Peyer's patch (tissue), 4 donors: ENCODE measurements at regions not wholly inside any gene's neighbourhood (a gene's known extent, or its start where the extent isn't known, plus 50 kb on each side); places are given as distances from the start of the nearest gene placed in this dataset.

ENCODE experiments used
- DNase-seq, 3 donors: peaks; one replicate each; pipeline ENCODE4 v3.0.0-alpha.2; 2017 to 2019
- H3K27ac ChIP-seq, 4 donors: fragments of 200-600 bp; sonication (generic); one replicate each; pipeline ENCODE4 v1.5.1; 2016 to 2019
- H3K27me3 ChIP-seq, 2 donors: fragments of 200-600 bp; sonication (generic); one replicate each; pipeline ENCODE4 v1.5.1; 2019
- H3K36me3 ChIP-seq, 3 donors: fragments of 200-600 bp; sonication (generic); one replicate each; pipeline ENCODE4 v1.5.1; 2016 to 2019
- H3K4me1 ChIP-seq, 4 donors: fragments of 200-600 bp; sonication (generic); one replicate each; pipeline ENCODE4 v1.5.1; 2016 to 2019
- H3K4me3 ChIP-seq, 4 donors: fragments of 200-600 bp; sonication (generic); 1 replicate in 3 of 4; 2 replicates in 1 of 4; pipeline ENCODE4 v1.5.1; 2016 to 2019; ENCODE audit warnings: mild to moderate bottlenecking in 1 of 4
- H3K9me3 ChIP-seq, 4 donors: fragments of 200-600 bp; sonication (generic); one replicate each; pipeline ENCODE4 v1.5.1; 2016 to 2019; ENCODE audit warnings: mild to moderate bottlenecking in 1 of 4
- CTCF ChIP-seq, 6 experiments: fragments of 450-650 bp in 4 of 6; fragments of 200-600 bp in 2 of 6; sonication (generic) in 1 of 6; IDR thresholded peaks; one replicate each; pipeline ENCODE4 v1.5.1; 2017 to 2019; ENCODE audit warnings: antibody characterized with exemption in 6 of 6, mild to moderate bottlenecking in 3 of 6, moderate library complexity in 1 of 6
- POLR2A ChIP-seq, 2 donors: fragments of 450-650 bp; IDR thresholded peaks; one replicate each; pipeline ENCODE4 v1.5.1; 2017; ENCODE audit warnings: antibody characterized with exemption in 2 of 2, mild to moderate bottlenecking in 2 of 2, moderate library complexity in 2 of 2

GRCh38 chr1:56411021-56411420 lies 168.3 kb downstream of the PLPP3 start:
- H3K27me3 ChIP-seq: no peaks in the 10 kb centered on the region
- H3K4me1 ChIP-seq: no peaks in the 10 kb centered on the region
- no peaks in the 10 kb centered on the region for H3K36me3 ChIP-seq
- no peaks in the 10 kb centered on the region for H3K9me3 ChIP-seq
- TF ChIP-seq CTCF (IDR thresholded peaks at IDR 0.05): no peak
- TF ChIP-seq POLR2A (IDR thresholded peaks at IDR 0.05): no peak
- peak overlapping the region in 1 of 4 donors; percentile 30 for H3K27ac ChIP-seq
- no peak overlapping the region for H3K4me3 ChIP-seq
- no peak for DNase-seq

- Histone ChIP-seq H3K4me3 (no peak overlapping the region), H3K27ac (no peak overlapping the region), H3K4me1 (no peaks in the 10 kb centered on the region), H3K27me3 (no peaks in the 10 kb centered on the region), H3K36me3 (no peaks in the 10 kb centered on the region), H3K9me3 (no peaks in the 10 kb centered on the region)
- TF ChIP-seq CTCF (IDR thresholded peaks at IDR 0.05) (no peak), POLR2A (IDR thresholded peaks at IDR 0.05) (no peak)
- no peak for DNase-seq
Measured at GRCh38 chr1:56410405-56410804, 169.0 kb downstream of the PLPP3 start.

GRCh38 chr1:56409112-56409691 lies 170.2 kb downstream of the PLPP3 start:
- peak; percentile 59 to 88 (median 73) for DNase-seq
- Histone ChIP-seq H3K4me1 (no peaks in the 10 kb centered on the region), H3K36me3 (no peaks in the 10 kb centered on the region), H3K27ac (no peak overlapping the region), H3K27me3 (no peaks in the 10 kb centered on the region), H3K4me3 (no peak overlapping the region), H3K9me3 (no peaks in the 10 kb centered on the region)
- peak; percentile 25 to 77 (median 61) for TF ChIP-seq CTCF (IDR thresholded peaks at IDR 0.05)
- no peak for TF ChIP-seq POLR2A (IDR thresholded peaks at IDR 0.05)

GRCh38 chr1:56406821-56407220 lies 172.5 kb downstream of the PLPP3 start:
- no peaks in the 10 kb centered on the region for H3K36me3 ChIP-seq
- H3K4me1 ChIP-seq: no peaks in the 10 kb centered on the region
- TF ChIP-seq POLR2A (IDR thresholded peaks at IDR 0.05) (no peak), CTCF (IDR thresholded peaks at IDR 0.05) (no peak)
- DNase-seq: no peak
- no peaks in the 10 kb centered on the region for H3K27me3 ChIP-seq
- no peak overlapping the region for H3K4me3 ChIP-seq
- H3K27ac ChIP-seq: no peak overlapping the region
- H3K9me3 ChIP-seq: no peaks in the 10 kb centered on the region

- Histone ChIP-seq H3K27ac (no peak overlapping the region), H3K4me3 (no peak overlapping the region), H3K36me3 (no peaks in the 10 kb centered on the region), H3K4me1 (no peaks in the 10 kb centered on the region), H3K9me3 (no peaks in the 10 kb centered on the region), H3K27me3 (no peaks in the 10 kb centered on the region)
- DNase-seq: no peak
- TF ChIP-seq CTCF (IDR thresholded peaks at IDR 0.05) (no peak), POLR2A (IDR thresholded peaks at IDR 0.05) (no peak)
Measured at GRCh38 chr1:56404561-56405030, 174.8 kb downstream of the PLPP3 start.

- no peak overlapping the region for H3K27ac ChIP-seq
- H3K36me3 ChIP-seq: no peaks in the 10 kb centered on the region
- H3K9me3 ChIP-seq: no peaks in the 10 kb centered on the region
- TF ChIP-seq CTCF (IDR thresholded peaks at IDR 0.05): no peak
- TF ChIP-seq POLR2A (IDR thresholded peaks at IDR 0.05): no peak
- no peak overlapping the region for H3K4me3 ChIP-seq
- no peak for DNase-seq
- no peaks in the 10 kb centered on the region for H3K27me3 ChIP-seq
- no peaks in the 10 kb centered on the region for H3K4me1 ChIP-seq
Measured at GRCh38 chr1:56404066-56404465, 175.3 kb downstream of the PLPP3 start.
